ENCODE measurements at regions not wholly inside any gene's neighbourhood (a gene's known extent, or its start where the extent isn't known, plus 50 kb on each side); places are given as distances from the start of the nearest gene placed in this dataset.

DNA sequence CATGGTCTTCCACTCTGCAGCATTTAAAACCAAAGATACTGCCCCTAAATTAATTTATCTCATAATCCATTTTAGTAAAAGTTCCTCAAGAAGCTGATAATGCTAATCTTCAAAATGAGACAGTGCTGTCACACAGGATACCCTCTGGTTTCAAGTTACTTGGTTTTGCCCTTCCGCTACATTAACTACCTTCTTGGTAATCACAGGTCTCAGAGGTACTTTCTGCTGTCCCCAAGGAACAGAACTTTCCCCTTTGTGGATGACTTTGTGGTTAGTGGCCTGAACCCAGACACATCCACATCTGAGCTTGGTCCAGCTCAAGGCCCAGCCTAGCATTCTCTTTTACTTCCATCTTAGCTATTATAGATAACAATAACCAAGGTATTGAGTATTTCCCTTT, 88.8 kb upstream of the TMEM26 start:
- FAIRE-seq: no peak
- Histone ChIP-seq H4K20me1 (replicated peaks; ENCODE audit: control insufficient read depth, insufficient read depth, low read length) (no peaks in the 10 kb centered on the region), H3K4me2 (ENCODE audit: insufficient read depth, low read length) (no peak overlapping the region), H3K4me1 (replicated peaks in 1 of 2; ENCODE audit: control insufficient read depth in 2 of 2, insufficient read depth in 2 of 2, low read length in 2 of 2) (no peaks in the 10 kb centered on the region), H3K79me2 (ENCODE audit: control insufficient read depth, insufficient read depth, low read length) (no peaks in the 10 kb centered on the region), H3K27me3 (ENCODE audit: control insufficient read depth in 2 of 2, insufficient read depth in 2 of 2, low read length in 2 of 2) (0 out of 5 replicates have a peak, but pooled peaks cover 0 to 3% of the 10 kb centered on the region in 2 experiments), H3K4me3 (no peak overlapping the region), H3K27ac (ENCODE audit: extremely low read depth, low read depth, low read length) (no peak overlapping the region), H3K9ac (ENCODE audit: insufficient read depth in 1 of 2, low read depth in 2 of 2, low read length in 2 of 2) (no peak overlapping the region), H3K9me3 (replicated peaks; ENCODE audit: control insufficient read depth, insufficient read depth, low read depth, low read length) (no peaks in the 10 kb centered on the region), H3K36me3 (ENCODE audit: control insufficient read depth, insufficient read depth, low read length) (no peaks in the 10 kb centered on the region), H2AFZ (ENCODE audit: low read depth, low read length) (no peak overlapping the region), H3K9me1 (ENCODE audit: control insufficient read depth, insufficient read depth, low read length) (no peaks in the 10 kb centered on the region)
- intact Hi-C loops (cut with micrococcal nuclease) (no loop called here), in situ Hi-C loops (cut with MboI) (no loop called here)
- no peak for DNase-seq (ENCODE audit: extremely low read depth in 1 of 4, low spot score in 3 of 4)
- CTCF ChIA-PET (ENCODE audit: low intra/inter-chr PET ratio): no interaction called here
- no peak for ATAC-seq
- no TSS peak for BruUV-seq (replicated peaks)
- 18% methylated on average over 1 of the region's 1 CpG for WGBS (ENCODE audit: insufficient coverage, low coverage, missing lambda C conversion rate)
- TF ChIP-seq, protein P1, sequence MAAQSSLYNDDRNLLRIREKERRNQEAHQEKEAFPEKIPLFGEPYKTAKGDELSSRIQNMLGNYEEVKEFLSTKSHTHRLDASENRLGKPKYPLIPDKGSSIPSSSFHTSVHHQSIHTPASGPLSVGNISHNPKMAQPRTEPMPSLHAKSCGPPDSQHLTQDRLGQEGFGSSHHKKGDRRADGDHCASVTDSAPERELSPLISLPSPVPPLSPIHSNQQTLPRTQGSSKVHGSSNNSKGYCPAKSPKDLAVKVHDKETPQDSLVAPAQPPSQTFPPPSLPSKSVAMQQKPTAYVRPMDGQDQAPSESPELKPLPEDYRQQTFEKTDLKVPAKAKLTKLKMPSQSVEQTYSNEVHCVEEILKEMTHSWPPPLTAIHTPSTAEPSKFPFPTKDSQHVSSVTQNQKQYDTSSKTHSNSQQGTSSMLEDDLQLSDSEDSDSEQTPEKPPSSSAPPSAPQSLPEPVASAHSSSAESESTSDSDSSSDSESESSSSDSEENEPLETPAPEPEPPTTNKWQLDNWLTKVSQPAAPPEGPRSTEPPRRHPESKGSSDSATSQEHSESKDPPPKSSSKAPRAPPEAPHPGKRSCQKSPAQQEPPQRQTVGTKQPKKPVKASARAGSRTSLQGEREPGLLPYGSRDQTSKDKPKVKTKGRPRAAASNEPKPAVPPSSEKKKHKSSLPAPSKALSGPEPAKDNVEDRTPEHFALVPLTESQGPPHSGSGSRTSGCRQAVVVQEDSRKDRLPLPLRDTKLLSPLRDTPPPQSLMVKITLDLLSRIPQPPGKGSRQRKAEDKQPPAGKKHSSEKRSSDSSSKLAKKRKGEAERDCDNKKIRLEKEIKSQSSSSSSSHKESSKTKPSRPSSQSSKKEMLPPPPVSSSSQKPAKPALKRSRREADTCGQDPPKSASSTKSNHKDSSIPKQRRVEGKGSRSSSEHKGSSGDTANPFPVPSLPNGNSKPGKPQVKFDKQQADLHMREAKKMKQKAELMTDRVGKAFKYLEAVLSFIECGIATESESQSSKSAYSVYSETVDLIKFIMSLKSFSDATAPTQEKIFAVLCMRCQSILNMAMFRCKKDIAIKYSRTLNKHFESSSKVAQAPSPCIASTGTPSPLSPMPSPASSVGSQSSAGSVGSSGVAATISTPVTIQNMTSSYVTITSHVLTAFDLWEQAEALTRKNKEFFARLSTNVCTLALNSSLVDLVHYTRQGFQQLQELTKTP (IDR thresholded peaks at IDR 0.05; ENCODE audit: low read depth in 1 of 2, partially characterized antibody in 2 of 2): no peak
- TF ChIP-seq CBX5 (IDR thresholded peaks at IDR 0.05; ENCODE audit: borderline replicate concordance, low read depth) (no peak), NEUROD1 (IDR thresholded peaks at IDR 0.05; ENCODE audit: borderline replicate concordance, low read depth, low read length, partially characterized antibody) (no peak), PHB2 (IDR thresholded peaks at IDR 0.05; ENCODE audit: low read depth) (no peak), MCM2 (IDR thresholded peaks at IDR 0.05; ENCODE audit: low read depth) (no peak), YBX1 (IDR thresholded peaks at IDR 0.05) (no peak), FOSL1 (tag; conservative IDR thresholded peaks at IDR 0.05) (no peak), ZNF785 (CRISPR knock-in tag; IDR thresholded peaks at IDR 0.05) (no peak)
- POLR2A ChIA-PET: no interaction called here

Measured in K562 (cell line).